ENCODE measurements at regions not wholly inside any gene's neighbourhood (a gene's known extent, or its start where the extent isn't known, plus 50 kb on each side); places are given as distances from the start of the nearest gene placed in this dataset.

DNA sequence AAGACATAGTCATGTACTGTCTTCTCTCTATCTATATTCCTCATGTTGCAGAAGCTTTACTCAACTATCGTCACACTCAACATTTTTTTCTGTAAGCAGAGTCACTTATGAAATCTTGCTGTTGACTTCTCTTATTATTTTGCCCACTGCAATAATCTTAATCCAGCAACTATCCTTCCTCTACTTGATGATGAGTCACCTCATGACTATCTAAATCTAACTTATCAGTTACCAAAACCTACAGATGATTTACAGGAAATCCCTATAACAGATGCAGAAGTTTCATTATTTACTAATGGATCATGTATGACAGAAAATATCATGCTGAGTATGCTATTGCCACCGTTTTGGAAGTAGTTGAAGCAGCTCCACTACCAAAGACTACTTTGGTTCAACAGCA, 378.9 kb downstream of the DUSP10 start:
- Histone ChIP-seq H3K9me3 (ENCODE audit: control insufficient read depth, insufficient read depth, low read length) (no peaks in the 10 kb centered on the region), H3K27ac (ENCODE audit: low read length) (no peak overlapping the region), H3K36me3 (ENCODE audit: control insufficient read depth, insufficient read depth, low read length) (no peaks in the 10 kb centered on the region), H3K4me1 (ENCODE audit: control insufficient read depth, insufficient read depth, low read length) (no peaks in the 10 kb centered on the region), H3K4me3 (ENCODE audit: low read length) (no peak overlapping the region), H3K27me3 (ENCODE audit: control insufficient read depth, insufficient read depth, low read length) (no peaks in the 10 kb centered on the region)
- WGBS (ENCODE audit: insufficient coverage), result 87% methylated on average over 2 of the region's 2 CpGs
- intact Hi-C loops (cut with micrococcal nuclease), result no loop called here
- no peaks in the 10 kb centered on the region for H3K4me1 Mint-ChIP-seq
- peaks cover 3 to 14% of the 10 kb centered on the region in 2 donors for H3K27me3 Mint-ChIP-seq (ENCODE audit: low read depth in 2 of 2)
- ATAC-seq (peak in 1 of 3 donors; percentile 44), DNase-seq (no peak)
- TF ChIP-seq, protein P1, sequence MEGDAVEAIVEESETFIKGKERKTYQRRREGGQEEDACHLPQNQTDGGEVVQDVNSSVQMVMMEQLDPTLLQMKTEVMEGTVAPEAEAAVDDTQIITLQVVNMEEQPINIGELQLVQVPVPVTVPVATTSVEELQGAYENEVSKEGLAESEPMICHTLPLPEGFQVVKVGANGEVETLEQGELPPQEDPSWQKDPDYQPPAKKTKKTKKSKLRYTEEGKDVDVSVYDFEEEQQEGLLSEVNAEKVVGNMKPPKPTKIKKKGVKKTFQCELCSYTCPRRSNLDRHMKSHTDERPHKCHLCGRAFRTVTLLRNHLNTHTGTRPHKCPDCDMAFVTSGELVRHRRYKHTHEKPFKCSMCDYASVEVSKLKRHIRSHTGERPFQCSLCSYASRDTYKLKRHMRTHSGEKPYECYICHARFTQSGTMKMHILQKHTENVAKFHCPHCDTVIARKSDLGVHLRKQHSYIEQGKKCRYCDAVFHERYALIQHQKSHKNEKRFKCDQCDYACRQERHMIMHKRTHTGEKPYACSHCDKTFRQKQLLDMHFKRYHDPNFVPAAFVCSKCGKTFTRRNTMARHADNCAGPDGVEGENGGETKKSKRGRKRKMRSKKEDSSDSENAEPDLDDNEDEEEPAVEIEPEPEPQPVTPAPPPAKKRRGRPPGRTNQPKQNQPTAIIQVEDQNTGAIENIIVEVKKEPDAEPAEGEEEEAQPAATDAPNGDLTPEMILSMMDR (IDR thresholded peaks at IDR 0.05), result no peak
- no peaks in the 10 kb centered on the region for H3K36me3 Mint-ChIP-seq
- H3K27ac Mint-ChIP-seq, result no peak overlapping the region
- H3K9me3 Mint-ChIP-seq, result peaks cover 0 to 2% of the 10 kb centered on the region in 2 donors
- H3K4me3 Mint-ChIP-seq, result no peak overlapping the region

DNA sequence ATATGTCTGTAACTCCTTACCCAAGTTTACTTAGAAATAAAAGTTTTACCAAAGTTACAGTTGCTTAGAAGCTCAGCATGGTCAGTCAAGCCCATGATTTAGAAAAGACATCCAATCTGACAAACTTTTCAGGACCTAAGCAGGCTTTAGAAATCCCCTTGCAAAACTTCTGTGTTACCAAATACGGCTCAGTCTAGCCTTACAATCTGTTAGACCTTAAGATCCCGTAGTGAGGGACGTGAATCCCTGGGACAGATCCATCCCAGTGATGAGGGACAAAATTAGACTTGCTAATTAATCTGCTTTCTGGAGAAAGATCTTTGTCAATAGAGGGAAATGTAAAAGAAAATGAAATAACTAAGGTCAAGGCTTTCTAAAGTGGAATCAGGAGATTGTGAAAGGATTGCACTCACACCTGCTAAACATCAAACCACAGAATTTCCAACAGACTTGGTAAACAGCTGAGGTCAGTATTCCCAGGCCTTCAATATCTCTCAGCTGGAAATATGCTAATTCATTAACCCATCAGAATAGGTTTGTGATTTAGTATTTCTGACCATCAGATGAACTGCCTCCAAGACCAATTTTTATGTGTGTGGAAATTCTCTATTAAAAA, 375.3 kb downstream of the DUSP10 start:
- Histone ChIP-seq H3K4me3 (ENCODE audit: low read length) (no peak overlapping the region), H3K36me3 (ENCODE audit: control insufficient read depth, insufficient read depth, low read length) (no peaks in the 10 kb centered on the region), H3K4me1 (ENCODE audit: control insufficient read depth, insufficient read depth, low read length) (no peaks in the 10 kb centered on the region), H3K27me3 (ENCODE audit: control insufficient read depth, insufficient read depth, low read length) (no peaks in the 10 kb centered on the region), H3K27ac (ENCODE audit: low read length) (no peak overlapping the region), H3K9me3 (ENCODE audit: control insufficient read depth, insufficient read depth, low read length) (no peaks in the 10 kb centered on the region)
- peaks cover 0 to 21% of the 10 kb centered on the region in 2 donors for H3K27me3 Mint-ChIP-seq (ENCODE audit: low read depth in 2 of 2)
- H3K27ac Mint-ChIP-seq, result no peak overlapping the region
- H3K9me3 Mint-ChIP-seq, result no peaks in the 10 kb centered on the region
- ATAC-seq (no peak), DNase-seq (no peak)
- H3K4me3 Mint-ChIP-seq, result no peak overlapping the region
- TF ChIP-seq, protein P1 (IDR thresholded peaks at IDR 0.05), result no peak
- WGBS (ENCODE audit: insufficient coverage), result 95% methylated on average over 3 of the region's 3 CpGs
- no peaks in the 10 kb centered on the region for H3K36me3 Mint-ChIP-seq
- H3K4me1 Mint-ChIP-seq, result no peaks in the 10 kb centered on the region
- intact Hi-C loops (cut with micrococcal nuclease), result no loop called here

DNA sequence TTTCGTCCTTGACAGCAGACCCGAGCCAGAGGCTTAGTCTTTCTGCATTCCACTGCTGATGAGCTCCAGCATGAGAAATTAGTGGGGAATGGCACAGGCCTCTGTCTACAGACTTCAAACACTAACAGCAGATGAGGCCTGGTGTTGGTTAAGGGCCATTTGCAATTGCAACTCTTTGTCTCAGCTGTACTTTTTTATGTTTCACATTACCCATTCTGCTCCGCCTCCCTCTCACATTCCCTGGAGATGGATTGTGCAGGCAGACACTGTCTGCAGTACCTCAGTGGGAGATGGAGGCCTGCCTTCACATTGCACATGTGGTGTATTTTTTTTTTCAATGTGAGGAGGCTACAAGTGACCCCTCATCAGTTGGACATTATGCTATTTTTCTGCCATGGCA, 370.2 kb downstream of the DUSP10 start:
- TF ChIP-seq, protein P1 (IDR thresholded peaks at IDR 0.05), result no peak
- intact Hi-C loops (cut with micrococcal nuclease), result no loop called here
- H3K4me1 Mint-ChIP-seq, result no peaks in the 10 kb centered on the region
- no peak overlapping the region for H3K27ac Mint-ChIP-seq
- H3K36me3 Mint-ChIP-seq, result no peaks in the 10 kb centered on the region
- DNase-seq (no peak), ATAC-seq (no peak)
- H3K27ac ChIP-seq (ENCODE audit: low read length), result no peak overlapping the region
- H3K4me3 Mint-ChIP-seq, result no peak overlapping the region
- no peak overlapping the region for H3K4me3 ChIP-seq (ENCODE audit: low read length)
- peaks cover 0 to 33% of the 10 kb centered on the region in 2 donors for H3K27me3 Mint-ChIP-seq (ENCODE audit: low read depth in 2 of 2)
- no peaks in the 10 kb centered on the region for H3K36me3 ChIP-seq (ENCODE audit: control insufficient read depth, insufficient read depth, low read length)
- no peaks in the 10 kb centered on the region for H3K9me3 ChIP-seq (ENCODE audit: control insufficient read depth, insufficient read depth, low read length)
- WGBS (ENCODE audit: insufficient coverage), result 75% methylated on average over 3 of the region's 3 CpGs
- no peaks in the 10 kb centered on the region for H3K9me3 Mint-ChIP-seq
- no peaks in the 10 kb centered on the region for H3K27me3 ChIP-seq (ENCODE audit: control insufficient read depth, insufficient read depth, low read length)
- H3K4me1 ChIP-seq (ENCODE audit: control insufficient read depth, insufficient read depth, low read length), result no peaks in the 10 kb centered on the region

DNA sequence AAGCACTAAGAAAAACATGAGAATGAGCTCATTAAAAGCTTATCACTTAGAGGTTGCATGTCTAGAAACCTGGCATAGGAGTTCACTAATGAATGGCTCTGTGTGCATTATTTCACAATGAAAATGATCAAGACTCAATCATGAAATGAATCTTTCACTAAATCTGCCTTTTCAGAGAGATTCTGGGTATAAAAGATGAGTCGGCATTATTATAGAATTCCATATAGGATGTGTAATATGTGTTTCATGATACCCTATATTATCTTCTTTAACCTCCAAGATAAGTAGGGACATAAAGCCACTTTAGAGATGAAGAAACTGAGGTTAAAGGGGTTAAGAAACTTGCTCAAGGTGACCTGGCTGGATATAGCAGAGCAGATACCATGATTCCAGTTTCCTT, 368.1 kb downstream of the DUSP10 start:
- Mint-ChIP-seq H3K27me3 (ENCODE audit: low read depth in 2 of 2) (peaks cover 0 to 26% of the 10 kb centered on the region in 2 donors), H3K4me1 (no peaks in the 10 kb centered on the region), H3K4me3 (no peak overlapping the region), H3K9me3 (no peaks in the 10 kb centered on the region), H3K36me3 (no peaks in the 10 kb centered on the region), H3K27ac (no peak overlapping the region)
- H3K9me3 ChIP-seq (ENCODE audit: control insufficient read depth, insufficient read depth, low read length), result no peaks in the 10 kb centered on the region
- no peaks in the 10 kb centered on the region for H3K4me1 ChIP-seq (ENCODE audit: control insufficient read depth, insufficient read depth, low read length)
- no CpG with 5 or more reads among the region's 1 CpG for WGBS (ENCODE audit: insufficient coverage)
- TF ChIP-seq, protein P1 (IDR thresholded peaks at IDR 0.05), result no peak
- H3K27me3 ChIP-seq (ENCODE audit: control insufficient read depth, insufficient read depth, low read length), result no peaks in the 10 kb centered on the region
- no peak for DNase-seq
- H3K4me3 ChIP-seq (ENCODE audit: low read length), result no peak overlapping the region
- no peaks in the 10 kb centered on the region for H3K36me3 ChIP-seq (ENCODE audit: control insufficient read depth, insufficient read depth, low read length)
- no peak overlapping the region for H3K27ac ChIP-seq (ENCODE audit: low read length)
- intact Hi-C loops (cut with micrococcal nuclease), result no loop called here
- ATAC-seq, result no peak

Data from natural killer cell (primary cell).